ENCODE measurements at regions not wholly inside any gene's neighbourhood (a gene's known extent, or its start where the extent isn't known, plus 50 kb on each side); places are given as distances from the start of the nearest gene placed in this dataset.

DNA sequence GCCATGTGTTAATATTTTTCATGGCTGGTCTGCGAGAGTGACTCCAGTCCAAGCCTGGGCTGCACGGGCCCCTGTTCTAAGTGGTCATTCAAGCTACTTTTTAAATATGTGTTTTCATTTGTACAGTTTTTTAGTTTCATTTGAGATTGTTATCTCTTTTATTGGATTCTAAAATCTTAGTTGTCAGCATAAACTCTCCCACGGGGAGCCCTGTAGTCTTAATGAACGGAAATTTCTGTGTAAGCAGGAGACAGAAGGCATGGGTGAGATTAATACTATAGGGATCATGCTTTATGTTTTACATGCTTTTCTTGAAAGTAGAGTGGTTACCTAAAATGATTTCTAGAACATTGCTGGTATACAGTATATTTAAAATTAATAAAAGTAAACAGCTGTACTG is 373.1 kb upstream of the SLCO3A1 start:
- TF ChIP-seq, protein P1, sequence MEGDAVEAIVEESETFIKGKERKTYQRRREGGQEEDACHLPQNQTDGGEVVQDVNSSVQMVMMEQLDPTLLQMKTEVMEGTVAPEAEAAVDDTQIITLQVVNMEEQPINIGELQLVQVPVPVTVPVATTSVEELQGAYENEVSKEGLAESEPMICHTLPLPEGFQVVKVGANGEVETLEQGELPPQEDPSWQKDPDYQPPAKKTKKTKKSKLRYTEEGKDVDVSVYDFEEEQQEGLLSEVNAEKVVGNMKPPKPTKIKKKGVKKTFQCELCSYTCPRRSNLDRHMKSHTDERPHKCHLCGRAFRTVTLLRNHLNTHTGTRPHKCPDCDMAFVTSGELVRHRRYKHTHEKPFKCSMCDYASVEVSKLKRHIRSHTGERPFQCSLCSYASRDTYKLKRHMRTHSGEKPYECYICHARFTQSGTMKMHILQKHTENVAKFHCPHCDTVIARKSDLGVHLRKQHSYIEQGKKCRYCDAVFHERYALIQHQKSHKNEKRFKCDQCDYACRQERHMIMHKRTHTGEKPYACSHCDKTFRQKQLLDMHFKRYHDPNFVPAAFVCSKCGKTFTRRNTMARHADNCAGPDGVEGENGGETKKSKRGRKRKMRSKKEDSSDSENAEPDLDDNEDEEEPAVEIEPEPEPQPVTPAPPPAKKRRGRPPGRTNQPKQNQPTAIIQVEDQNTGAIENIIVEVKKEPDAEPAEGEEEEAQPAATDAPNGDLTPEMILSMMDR (conservative IDR thresholded peaks at IDR 0.05 in 1 of 2, IDR thresholded peaks at IDR 0.05 in 1 of 2; ENCODE audit: low read depth in 1 of 2, low read length in 2 of 2): no peak
- TF ChIP-seq EZH2 (IDR thresholded peaks at IDR 0.05; ENCODE audit: low read length, missing control alignments): no peak
